DMS153 treated with DMSO at 0.1 percent for 48 hours (cell line): ENCODE measurements at regions not wholly inside any gene's neighbourhood (a gene's known extent, or its start where the extent isn't known, plus 50 kb on each side); places are given as distances from the start of the nearest gene placed in this dataset.

Experiments used
- DNase-seq: peaks from one replicate; lab custom pipeline; 2025; ENCODE audit not compliant: unreplicated experiment; lab: John Stamatoyannopoulos, UW

GRCh38 chr2:65512783-65513182 is 80.4 kb upstream of the SPRED2 start:
- DNase-seq: no peak

GRCh38 chr2:65511306-65511705 is 78.9 kb upstream of the SPRED2 start:
- DNase-seq: no peak

GRCh38 chr2:65508225-65508624 is 75.8 kb upstream of the SPRED2 start:
- no peak for DNase-seq

- no peak for DNase-seq
Measured at GRCh38 chr2:65507102-65508069, 75.0 kb upstream of the SPRED2 start.

- no peak for DNase-seq
Measured at GRCh38 chr2:65504814-65505697, 72.7 kb upstream of the SPRED2 start.

GRCh38 chr2:65504201-65504600 is 71.8 kb upstream of the SPRED2 start:
- DNase-seq: no peak

- DNase-seq: no peak
Measured at GRCh38 chr2:65503746-65504145, 71.3 kb upstream of the SPRED2 start.

GRCh38 chr2:65501836-65502235 is 69.4 kb upstream of the SPRED2 start:
- DNase-seq: no peak

GRCh38 chr2:65501074-65501473 is 68.7 kb upstream of the SPRED2 start:
- no peak for DNase-seq

- DNase-seq: no peak
Measured at GRCh38 chr2:65500310-65501040, 68.1 kb upstream of the SPRED2 start.

- DNase-seq: no peak
Measured at GRCh38 chr2:65499216-65499615, 66.8 kb upstream of the SPRED2 start.

- no peak for DNase-seq
Measured at GRCh38 chr2:65498396-65498795, 66.0 kb upstream of the SPRED2 start.

GRCh38 chr2:65495251-65495877 is 63.0 kb upstream of the SPRED2 start:
- DNase-seq: no peak

GRCh38 chr2:65494078-65494477 is 61.7 kb upstream of the SPRED2 start:
- no peak for DNase-seq

GRCh38 chr2:65491381-65491905 is 59.0 kb upstream of the SPRED2 start:
- DNase-seq: no peak

- no peak for DNase-seq
Measured at GRCh38 chr2:65490222-65490621, 57.8 kb upstream of the SPRED2 start.

- no peak for DNase-seq
Measured at GRCh38 chr2:65489269-65489668, 56.9 kb upstream of the SPRED2 start.

- no peak for DNase-seq
Measured at GRCh38 chr2:65488527-65488926, 56.1 kb upstream of the SPRED2 start.

- DNase-seq: no peak
Measured at GRCh38 chr2:65487404-65487803, 55.0 kb upstream of the SPRED2 start.

GRCh38 chr2:65486802-65487201 is 54.4 kb upstream of the SPRED2 start:
- no peak for DNase-seq
